ENCODE measurements at regions not wholly inside any gene's neighbourhood (a gene's known extent, or its start where the extent isn't known, plus 50 kb on each side); places are given as distances from the start of the nearest gene placed in this dataset.
"Not testable (repeated sequence)": the region's sequence is repeated elsewhere in the genome, so short reads cannot be mapped to it uniquely, and the experiment has no call there.

- DNase-seq, result no peak
These were observed 611.9 kb downstream of the EFNA5 start for GRCh38 chr5:107058803-107059202.

DNA sequence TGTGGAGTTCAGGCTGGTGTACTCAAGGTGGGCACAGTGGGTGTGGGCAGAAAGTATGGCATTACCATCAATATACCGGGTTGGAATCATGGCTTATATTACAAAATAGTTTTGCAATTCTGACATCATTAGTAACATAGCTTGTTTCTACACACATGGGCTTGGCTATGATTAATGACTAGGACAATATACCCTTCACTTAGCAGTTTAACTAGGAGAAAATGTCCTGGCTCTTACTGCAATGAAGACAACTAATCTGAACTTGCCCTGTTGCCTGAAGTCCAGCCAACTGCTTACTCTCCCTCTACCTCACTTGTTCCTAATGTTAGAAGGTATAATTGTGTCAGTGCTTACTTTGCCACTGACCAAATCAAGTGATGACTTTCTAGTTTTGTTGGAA lies 612.5 kb downstream of the EFNA5 start:
- DNase-seq, result no peak

DNA sequence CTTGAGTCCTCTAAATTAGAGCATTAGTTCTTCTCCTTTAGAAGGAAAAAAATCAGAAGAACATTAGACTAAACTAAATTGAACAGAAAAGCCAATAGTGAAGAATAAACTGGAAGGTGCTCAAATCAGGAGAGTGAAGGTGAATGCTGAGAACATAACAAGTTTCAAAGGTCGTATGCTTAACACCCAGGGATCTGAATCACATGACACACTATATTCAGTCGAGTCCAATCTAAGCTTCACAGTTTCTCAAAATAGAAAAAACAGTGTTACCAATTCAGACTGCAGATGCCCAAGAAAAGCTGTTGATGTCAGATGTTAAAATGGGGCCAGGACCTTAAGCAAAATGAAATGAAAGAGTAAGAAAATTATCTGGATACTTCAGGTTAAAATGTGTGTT lies 614.5 kb downstream of the EFNA5 start:
- no peak for DNase-seq

GRCh38 chr5:107047048-107047447 lies 623.7 kb downstream of the EFNA5 start:
- no peak for DNase-seq

- DNase-seq, result no peak
These were observed 627.1 kb downstream of the EFNA5 start for GRCh38 chr5:107043665-107044064.

DNA sequence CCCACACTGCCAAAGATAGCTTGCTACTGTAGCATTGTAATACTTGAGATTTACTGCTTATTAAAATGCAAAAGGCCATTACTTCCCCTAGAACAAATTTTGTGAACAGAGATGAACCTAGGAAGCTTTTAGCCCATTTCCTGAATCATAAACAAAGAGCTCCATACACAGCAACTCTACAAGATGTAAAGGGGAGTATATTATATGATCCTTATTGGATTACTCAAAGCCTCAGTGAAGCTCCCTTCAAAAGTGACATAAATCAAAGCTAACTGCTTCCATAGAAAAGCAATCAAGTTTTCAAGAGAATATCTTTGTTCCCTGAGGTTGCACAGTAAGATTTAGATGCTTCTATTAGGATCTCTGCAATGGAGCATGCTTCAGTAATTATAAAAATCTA lies 629.8 kb downstream of the EFNA5 start:
- DNase-seq, result no peak

GRCh38 chr5:107032629-107033028 lies 638.1 kb downstream of the EFNA5 start:
- no peak for DNase-seq

GRCh38 chr5:107028938-107029337 lies 641.8 kb downstream of the EFNA5 start:
- no peak for DNase-seq

- DNase-seq, result no peak
These were observed 644.8 kb downstream of the EFNA5 start for GRCh38 chr5:107025712-107026497.

GRCh38 chr5:107023732-107024131 lies 647.0 kb downstream of the EFNA5 start:
- DNase-seq, result no peak

- DNase-seq, result no peak
These were observed 649.2 kb downstream of the EFNA5 start for GRCh38 chr5:107021575-107021974.

GRCh38 chr5:107020626-107021025 lies 650.1 kb downstream of the EFNA5 start:
- DNase-seq, result no peak

DNA sequence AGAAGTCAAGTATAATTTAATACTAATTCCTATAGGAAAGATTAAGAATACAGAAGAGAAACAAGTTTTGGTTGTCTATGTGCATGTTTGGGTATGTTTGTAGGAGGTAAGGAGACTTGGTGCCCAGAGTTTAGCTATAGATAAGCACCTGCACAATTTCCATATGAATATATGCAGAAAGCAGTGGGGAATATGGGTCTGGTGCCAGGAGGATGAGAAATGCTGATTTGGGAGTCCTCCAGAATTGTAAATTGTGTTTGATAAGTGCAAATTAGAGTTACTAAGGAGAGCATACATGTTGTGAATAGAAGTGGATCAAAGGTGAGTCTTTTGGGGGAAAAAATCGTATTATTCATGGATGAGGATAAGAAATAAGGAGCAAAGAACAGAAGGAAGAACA lies 653.1 kb downstream of the EFNA5 start:
- DNase-seq, result no peak

DNA sequence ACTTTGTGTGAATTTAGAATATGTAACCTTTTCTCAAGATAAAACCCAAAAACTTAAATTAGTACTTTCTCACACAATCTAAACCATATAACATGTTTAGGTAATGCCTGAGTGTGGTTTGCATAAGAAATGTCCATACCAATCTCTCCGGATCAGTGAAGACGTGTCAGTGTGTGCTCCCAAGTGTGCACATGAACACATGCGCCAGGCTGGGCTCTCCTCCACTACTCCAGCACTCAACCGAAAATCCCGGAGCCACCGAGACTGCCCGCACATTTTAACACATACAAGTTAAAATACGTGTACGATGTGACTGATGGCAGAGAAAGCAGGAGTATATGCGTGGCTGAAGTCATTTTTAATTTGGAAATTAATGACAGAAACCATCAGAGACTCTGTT lies 658.4 kb downstream of the EFNA5 start:
- no peak for DNase-seq

DNA sequence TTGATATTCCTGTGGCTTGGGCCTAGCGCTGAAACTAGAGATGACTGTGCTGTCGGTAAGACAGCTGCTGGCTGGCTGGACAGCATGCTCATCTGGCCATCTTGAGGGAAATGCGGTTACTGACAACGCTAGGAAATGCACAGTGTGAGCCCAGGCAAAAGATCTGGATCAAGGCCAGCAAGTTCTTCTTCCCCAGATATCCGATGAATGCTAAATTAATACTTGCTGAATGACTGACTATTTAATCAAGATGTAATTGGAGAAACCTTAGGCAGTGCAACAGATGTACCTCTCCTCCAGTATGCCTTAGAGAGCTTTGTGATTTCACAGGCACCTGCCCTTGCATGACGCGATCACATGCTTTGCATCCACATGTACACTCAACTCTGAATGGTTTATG lies 659.1 kb downstream of the EFNA5 start:
- no peak for DNase-seq

GRCh38 chr5:107010060-107010459 lies 660.7 kb downstream of the EFNA5 start:
- no peak for DNase-seq

DNA sequence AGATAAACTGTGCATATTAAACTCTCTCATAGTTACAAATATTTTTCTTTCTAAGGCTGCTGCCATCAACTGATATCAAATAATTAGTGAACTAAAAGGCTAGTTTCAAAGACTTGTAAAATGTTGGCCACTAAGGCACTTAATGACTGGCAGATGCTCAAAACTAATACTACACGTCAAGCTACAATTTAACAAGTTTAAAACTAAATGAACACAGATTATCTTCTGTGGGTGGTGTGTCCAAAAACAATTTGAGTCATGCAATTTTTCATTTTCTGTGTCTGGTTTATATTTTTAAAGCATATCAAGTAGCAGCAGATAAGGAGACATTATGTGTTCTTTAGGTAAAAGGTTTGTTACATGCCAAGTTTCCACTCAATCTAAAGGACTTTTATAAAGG lies 665.1 kb downstream of the EFNA5 start:
- no peak for DNase-seq

GRCh38 chr5:107005161-107005560 lies 665.6 kb downstream of the EFNA5 start:
- DNase-seq, result no peak

GRCh38 chr5:107002115-107002514 lies 668.6 kb downstream of the EFNA5 start:
- no peak for DNase-seq

DNA sequence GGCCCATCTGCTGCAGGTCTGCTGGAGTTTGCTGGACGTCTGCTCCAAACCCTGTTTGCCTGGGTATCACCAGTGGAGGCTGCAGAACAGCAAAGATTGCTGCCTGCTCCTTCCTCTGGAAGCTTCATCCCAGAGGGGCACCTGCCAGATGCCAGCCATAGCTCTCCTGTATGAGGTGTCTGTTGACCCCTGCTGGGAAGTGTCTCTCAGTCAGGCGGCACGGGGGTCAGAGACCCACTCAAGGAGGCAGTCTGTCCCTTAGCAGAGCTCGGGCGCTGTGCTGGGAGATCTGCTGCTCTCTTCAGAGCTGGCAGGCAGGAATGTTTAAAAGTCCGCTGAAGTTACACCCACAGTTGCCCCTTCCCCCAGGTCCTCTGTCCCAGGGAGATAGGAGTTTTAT lies 671.2 kb downstream of the EFNA5 start:
- DNase-seq, result not testable (repeated sequence)

GRCh38 chr5:106986006-106986405 lies 684.7 kb downstream of the EFNA5 start:
- no peak for DNase-seq

DNA sequence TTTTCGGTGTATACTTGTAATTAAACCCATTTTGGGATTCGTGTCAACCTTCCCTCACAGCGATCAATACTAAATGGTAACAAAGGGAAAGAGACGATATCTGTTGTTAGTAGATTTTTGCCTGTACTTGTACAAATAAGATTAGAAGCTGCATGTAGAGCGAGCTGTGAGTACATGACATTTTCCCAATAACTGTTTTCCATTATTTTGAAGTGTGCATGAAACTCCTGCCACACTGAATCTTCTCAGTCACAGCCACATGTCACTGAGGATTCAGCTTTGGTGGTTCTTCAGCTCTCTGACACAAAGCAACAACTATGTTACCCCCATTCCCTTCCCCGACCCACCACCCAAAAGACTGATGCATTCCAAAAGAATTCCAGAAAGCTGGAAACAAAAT lies 685.6 kb downstream of the EFNA5 start:
- no peak for DNase-seq

DNA sequence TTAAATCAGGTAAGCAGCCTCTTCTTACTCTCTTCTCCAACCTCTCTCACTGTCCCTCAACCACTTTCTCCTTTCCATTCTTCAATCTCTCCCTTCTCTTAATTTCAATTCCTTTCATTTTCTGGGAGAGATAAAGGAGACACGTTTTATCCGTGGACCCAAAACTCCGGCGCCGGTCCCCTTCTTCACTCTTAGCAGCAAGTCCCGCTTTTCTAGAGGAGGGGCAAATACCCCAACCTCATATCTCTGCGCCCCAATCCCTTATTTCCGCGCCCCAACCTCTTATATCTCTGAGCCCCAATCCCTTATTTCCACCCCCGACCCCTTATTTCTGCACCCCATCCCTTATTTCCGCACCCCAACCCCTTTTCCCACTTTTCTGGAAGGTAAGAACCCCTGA lies 691.6 kb downstream of the EFNA5 start:
- DNase-seq, result not testable (repeated sequence)

- not testable (repeated sequence) for DNase-seq
These were observed 692.1 kb downstream of the EFNA5 start for GRCh38 chr5:106978582-106979165.

DNA sequence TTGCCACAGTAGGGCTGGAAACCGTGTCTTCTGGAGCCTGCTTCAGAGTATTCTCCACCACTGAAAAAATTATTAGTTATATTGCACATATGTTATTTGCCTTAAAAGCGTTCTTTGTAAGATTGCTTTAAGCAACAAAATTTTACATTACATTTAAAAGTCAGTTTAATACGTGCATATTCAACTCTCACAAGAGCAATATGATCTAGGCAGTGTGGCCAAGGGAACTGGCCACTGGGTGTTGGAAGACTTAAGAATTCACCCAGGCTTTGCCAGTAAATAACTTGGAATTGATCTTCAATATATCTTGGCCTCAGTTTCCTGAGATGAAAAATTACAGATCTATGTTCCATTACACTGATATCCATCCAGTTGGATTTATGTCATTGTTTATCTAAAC lies 694.4 kb downstream of the EFNA5 start:
- DNase-seq, result no peak

All from 8988T (cell line).